SJSA1 (cell line): ENCODE measurements at regions not wholly inside any gene's neighbourhood (a gene's known extent, or its start where the extent isn't known, plus 50 kb on each side); places are given as distances from the start of the nearest gene placed in this dataset.
A peak's percentile ranks its signal among the peaks of the same experiment; 100 is the strongest.

Source experiments
- DNase-seq, 2 experiments: peaks; one replicate each; pipeline ENCODE4 v3.0.0-alpha.2; 2015 to 2020; ENCODE audit warnings: low spot score in 2 of 2, low read depth in 1 of 2
- H3K27ac ChIP-seq: fragments of 250-450 bp; sonication (Bioruptor Pico); 2 replicates; pipeline ENCODE4 v1.5.1; 2020; ENCODE audit warnings: mild to moderate bottlenecking, moderate library complexity
- H3K27me3 ChIP-seq: fragments of 250-450 bp; sonication (Bioruptor Pico); replicated peaks from 2 replicates; pipeline ENCODE4 v1.5.1; 2020; ENCODE audit warnings: mild to moderate bottlenecking, moderate library complexity
- H3K36me3 ChIP-seq: fragments of 250-450 bp; sonication (Bioruptor Pico); 2 replicates; pipeline ENCODE4 v1.5.1; 2020; ENCODE audit warnings: mild to moderate bottlenecking
- H3K4me1 ChIP-seq: fragments of 250-450 bp; sonication (Bioruptor Pico); replicated peaks from 2 replicates; pipeline ENCODE4 v1.6.1; 2021; ENCODE audit warnings: mild to moderate bottlenecking
- H3K4me3 ChIP-seq: fragments of 250-450 bp; sonication (Bioruptor Pico); 2 replicates; pipeline ENCODE4 v1.5.1; 2020; ENCODE audit warnings: mild to moderate bottlenecking
- H3K9me3 ChIP-seq: fragments of 250-450 bp; sonication (Bioruptor Pico); replicated peaks from 2 replicates; pipeline ENCODE4 v1.5.1; 2020; ENCODE audit warnings: mild to moderate bottlenecking

DNA sequence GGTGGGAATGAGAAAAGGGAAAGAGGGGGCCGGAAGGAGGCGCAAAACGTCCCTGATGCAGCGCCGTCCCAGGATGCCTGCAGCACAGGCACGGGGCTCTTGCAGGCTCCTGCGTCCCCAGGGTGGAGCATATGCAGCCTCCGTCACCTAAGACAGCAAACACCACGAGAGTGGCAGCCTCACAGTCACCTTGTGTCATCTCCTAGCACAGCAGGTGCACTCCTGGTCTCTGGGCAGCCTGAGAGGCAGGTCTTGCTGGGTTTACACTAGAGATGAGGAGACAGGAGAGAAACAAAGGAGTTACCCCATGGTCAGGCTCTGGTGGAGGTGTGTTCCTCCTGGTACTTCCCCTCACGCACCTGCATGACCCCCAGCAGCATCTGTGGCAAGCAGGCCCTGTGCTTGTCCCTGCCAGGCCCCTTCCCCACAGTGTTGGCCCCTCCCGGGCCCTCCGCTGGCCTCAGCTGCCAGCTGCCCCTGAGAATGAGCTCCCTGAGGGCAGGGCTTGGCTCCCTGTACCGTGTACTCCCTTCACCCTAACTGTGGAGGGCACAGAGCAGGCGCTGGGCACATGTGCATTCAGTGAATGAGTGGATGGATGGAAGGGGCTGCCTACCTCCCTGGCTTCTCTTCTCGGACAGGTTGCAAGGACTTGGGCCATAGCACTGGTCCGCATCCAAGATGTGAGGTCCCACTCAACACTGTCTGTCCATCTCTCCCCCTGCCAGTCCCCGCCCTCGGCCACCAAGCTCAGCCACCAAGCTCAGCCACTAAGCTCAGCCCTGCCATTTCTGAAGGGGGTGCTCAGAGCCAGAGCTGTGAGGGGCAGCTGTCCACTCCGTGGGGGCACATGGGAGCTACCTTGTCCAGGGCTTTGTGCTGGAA lies 988.6 kb downstream of the BRD1 start:
- DNase-seq = no peak
- H3K4me1 ChIP-seq = no peaks in the 10 kb centered on the region
- no peak overlapping the region for H3K4me3 ChIP-seq
- H3K36me3 ChIP-seq = no peaks in the 10 kb centered on the region
- H3K27me3 ChIP-seq = no peaks in the 10 kb centered on the region
- H3K27ac ChIP-seq = no peak overlapping the region
- peaks cover 11% of the 10 kb centered on the region; the same call in 1 of the 2 replicates for H3K9me3 ChIP-seq

DNA sequence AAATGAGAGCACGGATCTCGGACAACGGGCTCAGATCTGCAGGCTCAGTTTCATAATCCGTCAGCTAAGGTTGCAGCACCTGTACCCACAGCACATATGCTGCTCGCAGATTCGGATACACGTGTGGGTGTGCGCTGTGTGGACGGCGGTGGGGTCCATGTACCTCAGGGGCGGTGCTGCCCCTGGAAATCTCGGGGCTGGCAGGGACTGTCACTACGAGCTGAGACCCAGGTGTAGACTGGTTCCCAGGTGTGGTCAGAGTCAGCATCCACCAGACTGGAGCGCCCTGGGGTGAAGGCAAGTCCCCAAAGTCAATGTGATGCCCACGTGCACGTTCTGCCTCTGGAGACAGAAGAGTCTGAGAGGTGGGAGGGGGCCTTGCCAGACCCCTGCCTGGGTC lies 989.3 kb downstream of the BRD1 start:
- no peaks in the 10 kb centered on the region for H3K4me1 ChIP-seq
- H3K9me3 ChIP-seq = peaks cover 8% of the 10 kb centered on the region; the same call in 1 of the 2 replicates
- DNase-seq = no peak
- H3K27me3 ChIP-seq = no peaks in the 10 kb centered on the region
- H3K4me3 ChIP-seq = no peak overlapping the region
- H3K36me3 ChIP-seq = no peaks in the 10 kb centered on the region
- H3K27ac ChIP-seq = no peak overlapping the region

DNA sequence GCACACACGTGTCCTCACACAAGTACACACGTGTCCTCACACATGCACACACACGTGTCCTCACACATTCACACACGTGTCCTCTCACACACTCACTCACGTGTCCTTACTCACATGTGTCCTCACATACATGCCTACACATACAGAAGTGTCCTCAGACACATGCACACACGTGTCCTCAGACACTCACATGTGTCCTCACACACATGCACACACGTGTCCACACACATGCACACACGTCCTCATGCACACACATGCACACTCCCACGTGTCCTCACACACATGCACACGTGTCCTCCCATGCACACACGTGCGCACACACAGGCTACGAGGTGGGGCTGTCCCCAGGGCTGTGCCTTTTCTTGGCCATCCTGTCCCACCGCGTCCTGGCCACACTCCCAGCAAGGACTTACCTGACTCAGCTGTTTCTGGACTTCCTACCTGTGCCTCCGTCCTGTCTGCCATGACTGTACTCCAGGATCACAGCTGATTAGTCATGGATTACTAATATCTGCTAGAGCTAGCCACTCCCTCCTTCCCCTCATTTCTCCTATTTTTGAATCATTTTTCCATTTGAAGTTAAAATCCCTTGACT lies 990.2 kb downstream of the BRD1 start:
- no peak overlapping the region for H3K27ac ChIP-seq
- H3K4me1 ChIP-seq = no peaks in the 10 kb centered on the region
- H3K9me3 ChIP-seq = peaks cover 8% of the 10 kb centered on the region; the same call in 1 of the 2 replicates
- H3K4me3 ChIP-seq = no peak overlapping the region
- no peaks in the 10 kb centered on the region for H3K36me3 ChIP-seq
- H3K27me3 ChIP-seq = no peaks in the 10 kb centered on the region
- DNase-seq = no peak

DNA sequence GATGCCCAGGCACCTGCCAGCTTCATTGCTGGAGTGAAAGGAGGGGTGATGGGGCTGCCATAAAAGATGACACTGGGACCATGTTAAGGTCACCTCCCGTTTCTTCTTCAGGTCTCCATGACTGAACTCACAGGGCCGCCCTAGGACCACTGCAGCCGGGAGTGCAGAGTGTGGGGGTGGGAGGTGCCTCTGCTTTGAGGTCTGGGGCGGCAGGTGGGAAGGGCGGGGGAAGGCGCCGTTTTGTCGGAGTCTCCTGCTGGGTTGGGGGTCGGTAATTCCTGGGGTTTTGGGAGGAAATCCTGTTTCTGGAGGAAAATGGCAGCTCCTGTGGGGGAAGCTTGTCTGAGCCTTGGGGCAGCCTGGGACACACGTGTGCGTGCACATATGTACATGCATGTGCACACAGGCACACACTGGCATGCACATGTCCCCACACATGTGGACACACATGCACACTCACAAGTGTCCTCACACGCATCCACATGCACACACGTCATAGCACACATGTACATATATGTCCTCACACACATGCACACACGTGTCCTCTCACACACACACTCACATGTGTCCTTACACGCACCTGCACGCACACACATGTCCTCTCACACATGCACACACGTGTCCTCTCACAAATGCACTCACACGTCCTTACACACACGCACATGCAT lies 990.9 kb downstream of the BRD1 start:
- H3K4me3 ChIP-seq = no peak overlapping the region
- no peak for DNase-seq
- no peaks in the 10 kb centered on the region for H3K27me3 ChIP-seq
- H3K36me3 ChIP-seq = no peaks in the 10 kb centered on the region
- no peaks in the 10 kb centered on the region for H3K4me1 ChIP-seq
- no peak overlapping the region for H3K27ac ChIP-seq
- peaks cover 8% of the 10 kb centered on the region; the same call in 1 of the 2 replicates for H3K9me3 ChIP-seq

DNA sequence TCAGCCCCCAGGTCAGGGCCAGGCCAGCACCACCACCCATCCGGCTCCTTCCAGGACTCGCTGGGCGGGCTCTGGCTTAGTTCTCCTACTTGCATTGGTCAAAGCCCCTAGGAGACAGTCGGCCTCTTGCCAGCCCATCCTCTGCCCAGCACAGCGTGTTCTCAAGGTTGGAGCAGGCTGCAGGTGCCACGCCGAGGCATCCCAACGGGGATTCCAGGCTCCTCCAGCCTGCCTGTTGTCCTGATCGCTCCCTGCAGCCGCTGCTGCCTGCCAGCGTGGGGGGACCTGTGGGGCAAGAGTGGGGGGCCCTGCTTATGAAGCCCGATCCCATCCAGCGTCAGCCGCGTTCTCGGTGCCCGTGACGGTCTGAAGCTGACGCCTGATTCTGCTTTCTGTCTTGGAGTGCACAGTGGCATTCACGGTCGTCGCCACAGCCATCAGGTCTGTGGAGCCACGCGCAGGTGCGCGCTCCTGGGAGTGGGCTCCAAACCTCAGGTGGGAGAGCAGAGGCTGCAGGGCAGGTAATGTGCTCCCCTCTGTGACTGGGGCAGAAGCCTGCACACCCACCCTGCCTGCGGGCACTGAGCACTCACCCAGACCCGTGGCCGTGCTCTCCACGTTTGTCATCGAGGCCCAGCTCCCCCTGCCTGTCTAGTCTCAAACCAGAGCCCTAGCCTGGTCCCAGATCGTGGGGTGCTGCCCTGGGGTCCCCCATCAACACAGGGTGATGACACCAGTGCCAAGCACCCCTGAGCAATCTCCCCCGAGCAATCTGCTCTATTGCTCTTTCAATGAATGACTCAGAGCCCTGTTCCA lies 991.6 kb downstream of the BRD1 start:
- H3K4me3 ChIP-seq = no peak overlapping the region
- no peak overlapping the region for H3K27ac ChIP-seq
- no peaks in the 10 kb centered on the region for H3K27me3 ChIP-seq
- DNase-seq = no peak
- H3K4me1 ChIP-seq = no peaks in the 10 kb centered on the region
- no peaks in the 10 kb centered on the region for H3K36me3 ChIP-seq
- peaks cover 8% of the 10 kb centered on the region; the same call in 1 of the 2 replicates for H3K9me3 ChIP-seq

DNA sequence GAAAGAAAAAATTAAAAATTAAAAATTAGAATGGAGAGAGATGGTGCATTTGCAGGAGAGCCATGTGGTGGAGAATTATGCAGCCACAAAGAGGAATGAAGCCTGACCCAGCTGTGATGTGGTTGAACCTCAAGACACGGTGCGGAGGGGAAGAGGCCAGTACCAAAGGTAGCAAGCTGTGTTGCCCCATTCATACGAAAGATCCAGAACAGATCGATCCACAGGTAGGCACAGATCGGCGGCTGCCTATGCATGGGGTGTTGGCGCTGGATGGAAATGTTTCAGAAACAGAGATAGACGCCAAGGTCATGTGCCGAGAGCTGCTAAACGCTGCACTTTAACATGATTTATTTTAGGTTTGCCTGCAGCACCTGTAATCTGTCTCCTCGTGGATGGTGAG lies 992.3 kb downstream of the BRD1 start:
- H3K27ac ChIP-seq = no peak overlapping the region
- no peak overlapping the region for H3K4me3 ChIP-seq
- no peaks in the 10 kb centered on the region for H3K27me3 ChIP-seq
- DNase-seq = no peak
- no peaks in the 10 kb centered on the region for H3K4me1 ChIP-seq
- H3K9me3 ChIP-seq = peaks cover 8% of the 10 kb centered on the region
- H3K36me3 ChIP-seq = no peaks in the 10 kb centered on the region

DNA sequence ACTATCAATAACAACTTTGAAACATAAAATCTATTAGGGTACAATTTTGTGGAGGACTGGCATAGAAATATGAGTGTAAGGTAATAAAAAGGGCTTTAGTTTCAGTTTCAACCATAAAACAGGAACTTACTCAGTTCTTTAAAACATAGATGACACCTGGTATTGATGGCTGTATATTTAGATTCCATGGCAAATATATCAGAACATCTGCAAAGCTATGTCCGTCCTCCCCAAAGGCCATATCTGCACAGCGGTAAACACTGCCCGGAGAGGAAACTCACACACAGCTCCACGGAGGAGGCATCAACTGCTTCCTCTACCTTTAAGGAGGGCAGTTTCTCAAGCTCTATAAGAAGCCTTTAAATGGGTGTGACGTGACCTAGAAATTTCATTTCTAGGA lies 993.3 kb downstream of the BRD1 start:
- no peak overlapping the region for H3K27ac ChIP-seq
- no peaks in the 10 kb centered on the region for H3K36me3 ChIP-seq
- peaks cover 12% of the 10 kb centered on the region for H3K9me3 ChIP-seq
- no peak overlapping the region for H3K4me3 ChIP-seq
- no peak for DNase-seq
- H3K4me1 ChIP-seq = no peaks in the 10 kb centered on the region
- H3K27me3 ChIP-seq = no peaks in the 10 kb centered on the region

DNA sequence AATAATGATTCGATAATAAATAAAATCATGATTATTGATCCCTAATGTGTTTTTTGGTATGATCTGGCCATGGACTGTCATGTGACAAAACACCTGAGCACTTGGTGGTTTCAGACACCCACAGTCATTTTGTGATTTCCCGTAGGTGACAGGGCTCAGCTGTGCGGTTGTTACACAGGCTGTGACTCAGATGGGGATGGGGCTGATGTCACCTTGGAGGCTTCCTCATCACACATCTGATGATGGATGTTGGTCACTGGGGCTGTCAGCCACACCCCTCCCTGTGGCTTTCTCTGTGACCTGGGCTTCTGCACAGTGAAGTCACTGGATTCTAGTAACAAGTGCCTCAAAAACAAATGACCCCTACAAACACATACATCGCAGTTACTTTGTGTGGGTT lies 995.1 kb downstream of the BRD1 start:
- Histone ChIP-seq H3K27ac (no peak overlapping the region), H3K4me3 (no peak overlapping the region), H3K4me1 (no peaks in the 10 kb centered on the region), H3K9me3 (peaks cover 11% of the 10 kb centered on the region), H3K27me3 (no peaks in the 10 kb centered on the region), H3K36me3 (no peaks in the 10 kb centered on the region)
- no peak for DNase-seq

DNA sequence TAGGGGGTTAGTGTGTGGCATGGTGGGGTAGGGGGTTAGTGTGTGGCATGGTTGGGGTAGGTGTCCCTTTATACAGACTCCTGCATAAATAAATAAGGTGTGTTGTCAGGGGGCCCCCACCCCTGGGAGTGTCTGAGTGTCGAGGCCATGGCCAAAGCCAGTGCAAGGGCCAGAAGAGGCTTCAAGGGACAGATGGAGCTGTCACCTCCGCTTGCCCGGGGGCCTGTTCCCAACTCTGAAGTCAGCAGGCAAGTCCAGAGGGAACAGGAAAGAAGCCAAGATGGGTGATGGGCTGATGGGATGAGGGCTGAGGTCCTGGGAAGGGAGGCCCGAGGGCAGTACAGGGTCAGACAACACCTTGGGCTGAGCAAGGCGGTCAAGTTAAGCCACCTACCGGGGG lies 997.8 kb downstream of the BRD1 start:
- peaks cover 4% of the 10 kb centered on the region for H3K9me3 ChIP-seq
- H3K4me1 ChIP-seq = no peaks in the 10 kb centered on the region
- no peak overlapping the region for H3K27ac ChIP-seq
- H3K36me3 ChIP-seq = no peaks in the 10 kb centered on the region
- H3K27me3 ChIP-seq = no peaks in the 10 kb centered on the region
- no peak for DNase-seq
- no peak overlapping the region for H3K4me3 ChIP-seq

DNA sequence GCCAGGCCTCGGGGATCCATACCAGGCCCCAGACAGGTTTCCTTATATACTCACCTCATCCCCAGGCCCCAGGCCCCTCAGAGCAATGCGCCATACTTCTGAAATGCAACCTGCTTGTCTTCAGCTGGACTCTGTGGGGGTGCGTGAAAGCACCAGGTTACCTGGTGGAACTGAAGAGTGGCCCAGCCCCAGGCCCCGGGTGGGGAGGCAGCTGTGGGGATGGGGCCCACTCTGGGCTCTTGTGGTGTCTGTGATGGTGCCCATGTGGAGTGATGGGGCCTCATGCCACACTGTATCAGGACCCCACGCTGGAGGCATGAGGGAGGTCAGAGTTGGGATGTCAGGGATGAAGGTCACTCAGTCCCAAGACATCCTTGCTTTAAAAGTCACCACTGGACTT lies 999.0 kb downstream of the BRD1 start:
- DNase-seq = no peak
- H3K4me3 ChIP-seq = no peak overlapping the region
- no peaks in the 10 kb centered on the region for H3K27me3 ChIP-seq
- peaks cover 4% of the 10 kb centered on the region for H3K9me3 ChIP-seq
- no peaks in the 10 kb centered on the region for H3K4me1 ChIP-seq
- no peak overlapping the region for H3K27ac ChIP-seq
- no peaks in the 10 kb centered on the region for H3K36me3 ChIP-seq

DNA sequence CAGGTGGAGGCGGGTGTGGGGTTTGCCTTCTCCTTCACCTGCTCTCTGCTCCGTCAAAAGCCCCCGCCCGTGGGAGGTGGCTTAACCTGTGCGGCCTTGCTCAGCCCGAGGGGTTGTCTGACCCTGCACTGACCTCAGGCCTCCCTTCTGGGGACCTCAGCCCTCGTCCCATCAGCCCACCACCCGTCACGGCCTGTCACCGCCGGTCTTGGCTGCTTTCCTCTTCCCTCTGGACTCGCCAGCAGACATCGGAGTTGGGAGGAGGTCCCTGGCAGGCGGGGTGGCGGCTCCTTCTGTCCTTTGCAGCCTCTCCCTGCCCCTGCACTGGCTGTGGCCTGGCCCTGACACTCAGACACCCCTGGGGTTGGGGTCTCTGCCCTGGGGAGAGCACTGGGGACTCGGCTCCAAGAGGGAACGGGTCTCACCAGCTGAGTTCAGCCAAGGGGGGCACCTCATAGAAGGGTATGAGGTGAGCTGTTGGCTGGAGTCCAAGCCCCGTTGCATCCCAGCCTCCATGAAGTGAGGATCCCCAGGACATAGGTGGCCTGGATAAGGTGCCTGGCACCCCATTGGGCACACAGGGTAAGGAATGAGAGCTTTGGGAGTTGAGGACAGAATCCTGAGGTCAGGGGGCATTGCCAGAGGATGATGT lies 999.6 kb downstream of the BRD1 start:
- Histone ChIP-seq H3K4me1 (no peaks in the 10 kb centered on the region), H3K27me3 (no peaks in the 10 kb centered on the region), H3K36me3 (no peaks in the 10 kb centered on the region), H3K4me3 (no peak overlapping the region), H3K27ac (no peak overlapping the region), H3K9me3 (peaks cover 4% of the 10 kb centered on the region)
- peak in 1 of 2 experiments; percentile 40 for DNase-seq

DNA sequence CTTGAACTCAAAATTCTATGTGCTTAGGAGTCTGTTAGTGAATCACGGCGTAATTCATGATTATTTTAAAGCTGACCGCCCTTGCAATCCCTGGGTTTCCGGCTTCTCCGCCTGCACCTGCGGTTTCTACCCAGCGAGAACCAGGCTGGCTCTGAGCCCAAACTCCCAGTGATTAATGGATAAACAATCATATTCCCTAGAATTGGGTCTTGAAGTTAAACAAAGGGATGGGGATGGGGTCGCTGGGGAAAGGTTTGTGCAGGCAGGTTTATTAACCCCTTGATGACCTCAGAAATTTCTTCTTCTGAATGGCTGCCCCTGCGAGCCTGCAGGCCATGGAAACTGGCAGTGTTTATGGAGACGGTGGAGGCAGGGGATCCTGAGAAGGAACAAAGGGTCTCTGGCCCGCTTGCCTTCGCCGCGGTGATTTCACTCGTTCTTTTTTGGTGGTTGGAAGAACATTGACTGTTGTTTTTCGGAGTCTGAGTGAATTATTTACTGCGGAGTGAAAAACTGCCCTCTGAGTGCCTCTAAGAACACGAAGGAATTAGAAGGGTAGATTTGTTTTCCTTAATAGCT lies 1000.3 kb downstream of the BRD1 start:
- Histone ChIP-seq H3K4me1 (no peaks in the 10 kb centered on the region), H3K27ac (no peak overlapping the region), H3K9me3 (peaks cover 4% of the 10 kb centered on the region; the same call in 1 of the 2 replicates), H3K4me3 (no peak overlapping the region), H3K27me3 (no peaks in the 10 kb centered on the region), H3K36me3 (no peaks in the 10 kb centered on the region)
- no peak for DNase-seq

DNA sequence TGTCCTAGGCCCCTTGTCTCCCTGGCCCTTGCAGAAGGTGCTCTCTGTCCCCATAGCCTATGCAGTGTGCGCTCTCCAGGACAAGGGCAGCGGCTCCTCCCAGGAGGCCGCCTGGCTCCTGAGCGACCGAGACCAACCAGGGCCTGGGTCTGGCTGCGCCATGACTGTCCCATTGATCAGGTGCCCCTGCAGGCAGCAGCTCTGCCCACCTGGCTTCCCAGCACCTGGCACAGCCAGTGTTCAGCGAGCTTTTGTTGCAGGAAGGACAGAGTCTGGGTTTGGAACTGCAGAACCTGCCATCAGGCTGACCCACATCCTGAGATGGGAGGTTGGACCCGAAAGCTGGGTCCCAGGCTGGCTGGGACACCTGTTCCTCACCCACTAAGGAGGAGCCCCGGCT lies 1001.1 kb downstream of the BRD1 start:
- H3K36me3 ChIP-seq = no peaks in the 10 kb centered on the region
- H3K4me1 ChIP-seq = no peaks in the 10 kb centered on the region
- no peak overlapping the region for H3K27ac ChIP-seq
- DNase-seq = no peak
- H3K4me3 ChIP-seq = no peak overlapping the region
- H3K9me3 ChIP-seq = peaks cover 4% of the 10 kb centered on the region; the same call in 1 of the 2 replicates
- no peaks in the 10 kb centered on the region for H3K27me3 ChIP-seq
